Epithelial cell of proximal tubule (primary cell): ENCODE measurements at regions not wholly inside any gene's neighbourhood (a gene's known extent, or its start where the extent isn't known, plus 50 kb on each side); places are given as distances from the start of the nearest gene placed in this dataset.
"Not testable (repeated sequence)": the region's sequence is repeated elsewhere in the genome, so short reads cannot be mapped to it uniquely, and the experiment has no call there.

ENCODE experiments used
- DNase-seq: peaks from one replicate; pipeline ENCODE4 v3.0.0-alpha.2; 2011; ENCODE audit warnings: low read depth
- H3K4me3 ChIP-seq: 2 replicates; pipeline ENCODE4 v1.5.1; 2011; ENCODE audit warnings: low read depth, mild to moderate bottlenecking, low read length
- CTCF ChIP-seq: conservative IDR thresholded peaks from 2 replicates; pipeline ENCODE4 v1.5.1; 2012; ENCODE audit warnings: low read depth, mild to moderate bottlenecking, low read length

- no peak for TF ChIP-seq CTCF
- H3K4me3 ChIP-seq = no peak overlapping the region
- no peak for DNase-seq
Measured at GRCh38 chr2:122326471-122326870, 571.0 kb downstream of the TSN start.

GRCh38 chr2:122328816-122329215, 573.4 kb downstream of the TSN start:
- DNase-seq = no peak
- no peak for TF ChIP-seq CTCF
- no peak overlapping the region for H3K4me3 ChIP-seq

GRCh38 chr2:122329278-122329677, 573.8 kb downstream of the TSN start:
- DNase-seq = no peak
- no peak for TF ChIP-seq CTCF
- H3K4me3 ChIP-seq = no peak overlapping the region

GRCh38 chr2:122333932-122334331, 578.5 kb downstream of the TSN start:
- no peak overlapping the region for H3K4me3 ChIP-seq
- TF ChIP-seq CTCF = no peak
- no peak for DNase-seq

GRCh38 chr2:122338000-122338399, 582.5 kb downstream of the TSN start:
- DNase-seq = no peak
- peak; percentile 23 for TF ChIP-seq CTCF
- H3K4me3 ChIP-seq = no peak overlapping the region

- no peak overlapping the region for H3K4me3 ChIP-seq
- no peak for DNase-seq
- TF ChIP-seq CTCF = no peak
Measured at GRCh38 chr2:122340246-122340645, 584.8 kb downstream of the TSN start.

GRCh38 chr2:122341007-122341406, 585.6 kb downstream of the TSN start:
- no peak for TF ChIP-seq CTCF
- DNase-seq = peak; percentile 98
- H3K4me3 ChIP-seq = no peak overlapping the region

GRCh38 chr2:122352151-122352550, 596.7 kb downstream of the TSN start:
- DNase-seq, H3K4me3 ChIP-seq: not testable (repeated sequence)
